ENCODE measurements at regions not wholly inside any gene's neighbourhood (a gene's known extent, or its start where the extent isn't known, plus 50 kb on each side); places are given as distances from the start of the nearest gene placed in this dataset.

- intact Hi-C loops (cut with DNase I): no loop called here
- Histone ChIP-seq H3K36me3 (ENCODE audit: control insufficient read depth in 2 of 3, insufficient read depth in 3 of 3, low read length in 3 of 3) (no peaks in the 10 kb centered on the region), H3K4me1 (ENCODE audit: control insufficient read depth in 2 of 3, insufficient read depth in 2 of 3, low read depth in 1 of 3, low read length in 3 of 3) (no peaks in the 10 kb centered on the region), H3K4me3 (ENCODE audit: low read length in 3 of 3) (no peak overlapping the region), H3K9ac (ENCODE audit: low read length in 3 of 3) (no peak overlapping the region), H3K27ac (ENCODE audit: low read depth in 2 of 2, low read length in 2 of 2) (no peak overlapping the region), H3K9me3 (ENCODE audit: control insufficient read depth in 2 of 3, insufficient read depth in 1 of 3, low read length in 3 of 3) (no peaks in the 10 kb centered on the region), H3K27me3 (ENCODE audit: control insufficient read depth, insufficient read depth, low read length) (no peaks in the 10 kb centered on the region)
- TF ChIP-seq CTCF (IDR thresholded peaks at IDR 0.05; ENCODE audit: borderline replicate concordance, extremely low read depth, insufficient read depth): peak; percentile 52
- peak in 3 of 5 donors; percentile 37 to 86 (median 73) for DNase-seq
- FAIRE-seq: peak; percentile 90
Measured at GRCh38 chr1:80217377-80217986, 1211.0 kb upstream of the ADGRL4 start.

DNA sequence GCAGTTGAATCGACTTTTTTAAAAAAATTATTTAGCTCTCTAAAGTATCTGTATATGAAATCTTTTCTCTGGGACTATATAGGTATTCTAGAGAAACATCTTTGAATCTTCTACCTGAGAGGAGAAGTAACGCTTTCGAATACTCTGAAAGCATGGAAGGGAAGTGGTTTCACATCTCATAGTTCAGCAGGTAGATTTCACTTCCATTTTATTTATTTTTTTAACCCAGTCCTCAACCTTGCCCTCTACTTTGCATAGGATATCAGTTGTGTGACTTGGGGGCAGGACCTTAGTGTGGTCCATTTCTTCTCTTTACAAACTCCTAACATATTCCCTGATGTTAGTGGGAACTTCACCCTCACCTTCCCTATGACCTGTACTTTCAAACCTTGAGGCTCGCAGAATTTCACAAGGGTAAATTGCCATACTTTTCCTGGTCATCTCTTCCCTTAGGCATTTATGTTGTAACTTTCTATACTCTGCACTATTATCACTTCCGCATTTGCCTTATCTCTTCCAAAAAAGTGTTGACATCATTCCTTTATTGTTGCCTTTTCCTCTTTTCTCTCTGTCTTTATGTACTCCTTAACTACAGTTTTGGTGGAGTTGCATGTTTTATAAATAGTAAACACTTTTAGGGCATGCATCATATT lies 1208.5 kb upstream of the ADGRL4 start:
- TF ChIP-seq CTCF (IDR thresholded peaks at IDR 0.05; ENCODE audit: borderline replicate concordance, extremely low read depth, insufficient read depth): no peak
- no peak for FAIRE-seq
- no peaks in the 10 kb centered on the region for H3K27me3 ChIP-seq (ENCODE audit: control insufficient read depth, insufficient read depth, low read length)
- H3K4me1 ChIP-seq (ENCODE audit: control insufficient read depth in 2 of 3, insufficient read depth in 2 of 3, low read depth in 1 of 3, low read length in 3 of 3): no peaks in the 10 kb centered on the region
- H3K27ac ChIP-seq (ENCODE audit: low read depth in 2 of 2, low read length in 2 of 2): no peak overlapping the region
- intact Hi-C loops (cut with DNase I): no loop called here
- no peak overlapping the region for H3K4me3 ChIP-seq (ENCODE audit: low read length in 3 of 3)
- H3K36me3 ChIP-seq (ENCODE audit: control insufficient read depth in 2 of 3, insufficient read depth in 3 of 3, low read length in 3 of 3): no peaks in the 10 kb centered on the region
- no peak overlapping the region for H3K9ac ChIP-seq (ENCODE audit: low read length in 3 of 3)
- H3K9me3 ChIP-seq (ENCODE audit: control insufficient read depth in 2 of 3, insufficient read depth in 1 of 3, low read length in 3 of 3): no peaks in the 10 kb centered on the region
- no peak for DNase-seq

GRCh38 chr1:80212948-80213347 lies 1206.4 kb upstream of the ADGRL4 start:
- Histone ChIP-seq H3K4me3 (ENCODE audit: low read length in 3 of 3) (no peak overlapping the region), H3K9ac (ENCODE audit: low read length in 3 of 3) (no peak overlapping the region), H3K27ac (ENCODE audit: low read depth in 2 of 2, low read length in 2 of 2) (no peak overlapping the region), H3K36me3 (ENCODE audit: control insufficient read depth in 2 of 3, insufficient read depth in 3 of 3, low read length in 3 of 3) (no peaks in the 10 kb centered on the region), H3K4me1 (ENCODE audit: control insufficient read depth in 2 of 3, insufficient read depth in 2 of 3, low read depth in 1 of 3, low read length in 3 of 3) (no peaks in the 10 kb centered on the region), H3K9me3 (ENCODE audit: control insufficient read depth in 2 of 3, insufficient read depth in 1 of 3, low read length in 3 of 3) (no peaks in the 10 kb centered on the region), H3K27me3 (ENCODE audit: control insufficient read depth, insufficient read depth, low read length) (no peaks in the 10 kb centered on the region)
- intact Hi-C loops (cut with DNase I): no loop called here
- DNase-seq: no peak
- no peak for TF ChIP-seq CTCF (IDR thresholded peaks at IDR 0.05; ENCODE audit: borderline replicate concordance, extremely low read depth, insufficient read depth)
- FAIRE-seq: no peak

Measured in kidney (tissue), 13 donors.